NCI-H1105 treated with DMSO at 0.1 percent for 48 hours (cell line): ENCODE measurements at regions not wholly inside any gene's neighbourhood (a gene's known extent, or its start where the extent isn't known, plus 50 kb on each side); places are given as distances from the start of the nearest gene placed in this dataset.
"Not testable (repeated sequence)": the region's sequence is repeated elsewhere in the genome, so short reads cannot be mapped to it uniquely, and the experiment has no call there.

Experiments
- DNase-seq: peaks from one replicate; lab custom pipeline; 2025; lab: John Stamatoyannopoulos, UW

GRCh38 chr18:34942276-34942675 lies 98.9 kb upstream of the MAPRE2 start:
- no peak for DNase-seq

- DNase-seq: no peak
These were observed 98.2 kb upstream of the MAPRE2 start for GRCh38 chr18:34942975-34943374.

DNA sequence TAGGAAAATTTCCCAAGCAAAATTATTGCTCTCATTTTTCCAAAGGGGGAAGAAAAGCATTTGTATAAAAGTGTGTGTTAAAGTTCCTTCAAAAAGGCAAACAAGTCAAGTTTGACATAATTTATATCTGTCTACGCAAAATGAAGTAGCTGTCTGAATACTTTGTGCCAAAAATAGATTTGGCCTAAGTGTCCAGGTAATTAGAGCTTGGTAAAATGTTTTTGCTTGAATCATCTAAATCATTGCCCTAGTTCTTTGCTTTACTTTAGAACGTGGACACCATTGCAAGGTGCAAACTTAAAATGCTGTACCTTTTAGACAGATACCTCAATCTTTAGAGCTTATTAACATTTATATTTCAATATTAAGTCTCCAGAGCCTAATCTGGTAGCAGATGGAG lies 97.6 kb upstream of the MAPRE2 start:
- DNase-seq: no peak

DNA sequence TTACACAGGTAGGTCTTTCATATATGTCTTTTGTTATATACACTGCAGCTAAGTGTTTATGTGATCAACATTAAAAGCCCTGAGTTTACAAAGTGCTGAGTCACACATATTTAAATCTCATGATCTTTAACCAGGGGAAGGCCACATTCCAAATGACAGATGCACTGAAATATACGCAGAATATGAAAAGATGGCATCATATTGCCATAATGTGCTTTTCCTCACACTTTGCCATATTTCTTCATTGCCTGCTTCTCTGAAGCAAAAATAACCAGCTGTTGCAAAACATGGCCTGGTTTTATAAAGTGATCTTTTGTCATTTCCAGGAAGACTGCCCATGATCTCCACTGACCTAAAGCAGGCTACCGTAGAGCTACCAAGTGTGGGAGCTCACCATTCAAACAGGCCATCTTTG lies 93.5 kb upstream of the MAPRE2 start:
- peak; percentile 35 for DNase-seq

DNA sequence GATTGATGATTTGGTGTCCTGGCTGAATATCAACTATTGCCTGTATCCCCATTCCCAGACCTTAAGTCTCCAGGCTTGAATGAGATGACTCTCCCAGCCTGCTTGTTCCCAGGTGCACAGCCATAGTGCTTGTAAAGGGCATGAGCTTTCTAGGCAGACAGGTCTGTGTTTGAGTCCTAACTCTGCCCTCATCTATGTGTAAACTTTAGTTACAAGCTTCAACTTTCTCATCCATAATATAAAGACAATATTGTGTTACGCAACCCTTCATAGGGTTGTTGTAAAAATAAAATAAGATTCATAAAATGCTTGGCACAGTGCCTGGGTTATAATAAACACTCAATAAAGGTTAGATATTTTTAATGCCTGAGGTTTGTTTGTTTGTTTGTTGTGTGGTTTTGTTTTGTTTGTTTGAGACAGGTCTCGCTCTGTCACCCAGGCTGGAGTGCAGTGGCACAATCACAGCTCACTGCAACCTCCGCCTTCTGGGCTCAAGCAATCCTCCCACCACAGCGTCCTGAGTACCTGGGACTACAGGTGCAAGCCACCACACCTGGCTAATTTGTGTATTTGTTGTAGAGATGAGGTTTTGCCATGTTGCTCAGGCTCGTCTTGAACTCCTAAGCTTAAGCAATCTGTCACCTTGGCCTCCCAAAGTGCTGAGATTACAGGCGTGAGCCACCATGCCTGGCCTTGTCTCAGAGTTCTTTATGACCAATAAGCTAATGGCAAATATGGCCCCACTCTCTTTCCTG lies 89.4 kb upstream of the MAPRE2 start:
- DNase-seq: no peak

- DNase-seq: no peak
These were observed 88.0 kb upstream of the MAPRE2 start for GRCh38 chr18:34953212-34953611.

DNA sequence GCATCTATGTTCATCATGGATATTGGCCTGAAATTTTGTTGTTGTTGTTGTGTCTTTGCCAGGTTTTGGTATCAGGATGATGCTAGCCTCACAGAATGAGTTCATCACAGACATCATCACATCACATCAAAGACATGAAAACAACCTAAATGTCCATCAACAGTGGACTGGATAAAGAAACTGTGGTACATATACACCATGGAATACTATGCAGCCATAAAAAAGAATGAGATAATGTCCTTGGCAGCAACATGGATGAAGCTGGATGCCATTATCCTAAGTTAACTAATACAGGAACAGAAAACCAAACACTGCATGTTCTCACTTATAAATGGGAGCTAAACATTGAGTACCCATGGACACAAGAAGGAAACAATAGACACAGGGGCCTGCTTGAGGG lies 85.7 kb upstream of the MAPRE2 start:
- DNase-seq: not testable (repeated sequence)

DNA sequence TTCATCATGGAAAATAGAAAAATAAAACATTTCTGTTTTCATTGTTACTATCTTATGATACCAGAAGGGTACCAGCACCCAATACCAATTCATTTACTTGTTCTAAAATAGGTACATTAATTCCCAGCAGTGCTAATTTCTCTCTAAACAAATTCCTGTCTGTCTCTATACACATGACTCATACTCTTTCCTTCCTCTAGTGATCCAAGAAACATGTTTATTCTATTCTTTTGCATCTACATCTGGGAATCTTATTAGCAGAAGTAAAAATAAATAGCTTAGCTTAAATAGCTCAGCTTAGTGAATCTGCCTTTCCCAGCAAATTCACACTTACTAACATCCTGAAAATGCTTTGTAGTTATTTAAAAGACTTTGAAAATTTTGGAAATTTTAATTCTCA lies 84.5 kb upstream of the MAPRE2 start:
- DNase-seq: no peak

DNA sequence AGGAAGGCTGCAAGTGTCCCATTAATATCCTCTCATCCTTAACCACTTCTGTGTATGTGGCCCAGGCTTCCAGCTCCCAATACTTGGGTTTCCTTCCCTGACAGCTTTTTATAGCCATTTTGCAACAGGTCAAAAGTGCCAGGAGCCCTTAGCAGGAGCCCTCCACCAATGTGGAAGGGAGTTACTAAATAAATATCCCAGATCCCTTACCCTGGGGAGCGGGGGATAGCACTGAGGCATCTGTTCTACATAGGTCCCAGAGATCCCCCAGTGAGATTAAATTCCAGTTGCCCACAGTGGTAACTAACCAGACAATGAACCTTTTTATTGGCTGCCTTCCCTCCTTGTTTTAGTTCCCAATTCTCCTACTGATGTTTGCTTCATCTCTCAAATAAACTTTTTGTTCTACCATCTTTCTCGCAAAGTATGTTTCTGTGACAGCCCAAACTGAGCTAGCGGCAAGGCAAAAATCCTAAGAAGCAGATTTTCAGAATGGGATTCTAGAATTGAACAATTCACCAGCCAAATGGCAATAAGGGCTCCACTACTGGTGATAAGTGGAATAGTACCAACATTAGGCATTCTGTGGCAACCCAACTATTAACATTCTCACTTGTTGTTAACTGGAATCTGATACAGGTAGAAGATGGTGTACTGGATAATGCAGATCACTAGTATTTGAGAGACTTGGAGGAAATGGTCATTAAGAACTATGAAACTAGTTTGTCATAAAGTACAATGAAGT lies 83.9 kb upstream of the MAPRE2 start:
- DNase-seq: no peak

DNA sequence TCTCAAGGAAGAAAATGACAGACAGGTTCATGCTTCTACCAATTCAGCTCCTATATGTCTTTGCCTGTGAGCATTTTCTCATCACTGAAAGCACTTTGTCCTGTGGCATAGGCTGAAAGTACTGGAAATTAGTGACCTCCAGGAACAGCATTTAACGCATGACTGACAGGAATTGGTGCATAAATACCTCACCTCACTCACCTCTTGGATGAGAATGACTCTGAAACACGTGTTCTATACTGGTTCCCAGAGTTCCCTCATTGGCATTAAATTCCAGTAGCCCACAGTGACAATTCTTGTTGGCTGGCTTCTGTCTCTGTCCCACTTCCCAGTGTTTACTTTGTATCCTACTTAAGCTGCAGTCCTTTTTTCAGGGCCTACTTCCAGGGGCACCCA lies 83.4 kb upstream of the MAPRE2 start:
- no peak for DNase-seq

DNA sequence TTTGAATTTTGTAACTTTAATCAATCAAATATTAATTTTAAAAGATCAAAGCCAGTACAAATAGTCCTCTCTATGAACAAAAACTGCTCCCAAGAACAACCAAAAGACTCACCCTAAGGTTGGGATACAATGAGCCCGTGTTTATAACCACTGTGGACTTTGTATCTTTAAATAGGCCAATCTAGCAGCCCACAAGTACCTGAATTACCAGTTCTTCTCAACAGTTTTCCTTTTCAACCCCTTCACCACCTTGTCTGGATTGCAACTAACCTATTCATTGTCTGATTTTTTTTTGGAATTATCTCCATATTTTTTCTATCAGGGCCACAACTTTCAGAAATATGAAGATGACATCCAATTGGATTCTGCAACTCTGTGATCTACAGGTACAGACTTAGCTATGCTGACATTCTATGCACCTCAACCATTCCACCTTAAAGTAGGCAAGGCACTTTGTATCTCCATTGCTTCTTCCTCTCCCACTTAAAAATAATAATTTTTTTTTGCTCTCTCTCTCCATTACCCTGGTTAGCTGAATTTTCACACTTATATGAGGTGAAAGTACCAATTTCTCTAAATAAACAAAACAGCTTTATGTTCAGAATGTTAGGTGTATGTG lies 81.9 kb upstream of the MAPRE2 start:
- DNase-seq: no peak

DNA sequence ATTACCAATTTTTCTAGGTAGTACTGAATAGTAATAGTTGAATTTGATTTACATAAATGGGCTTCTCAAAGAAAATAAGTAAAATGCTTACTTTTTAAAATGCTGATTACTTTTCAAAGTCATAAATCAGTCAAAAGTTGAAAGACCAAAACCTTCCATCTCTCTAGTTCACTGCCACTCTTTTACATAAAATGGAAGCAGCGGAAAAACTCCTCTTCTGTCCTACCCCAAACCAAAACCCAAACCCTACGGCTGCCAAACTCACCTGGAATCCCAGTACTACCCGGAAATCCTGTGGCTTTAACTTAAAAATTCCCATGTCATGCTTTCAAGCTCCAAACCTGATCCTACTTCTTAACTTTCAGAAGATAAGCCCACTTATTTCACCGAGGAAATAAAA lies 81.2 kb upstream of the MAPRE2 start:
- no peak for DNase-seq

DNA sequence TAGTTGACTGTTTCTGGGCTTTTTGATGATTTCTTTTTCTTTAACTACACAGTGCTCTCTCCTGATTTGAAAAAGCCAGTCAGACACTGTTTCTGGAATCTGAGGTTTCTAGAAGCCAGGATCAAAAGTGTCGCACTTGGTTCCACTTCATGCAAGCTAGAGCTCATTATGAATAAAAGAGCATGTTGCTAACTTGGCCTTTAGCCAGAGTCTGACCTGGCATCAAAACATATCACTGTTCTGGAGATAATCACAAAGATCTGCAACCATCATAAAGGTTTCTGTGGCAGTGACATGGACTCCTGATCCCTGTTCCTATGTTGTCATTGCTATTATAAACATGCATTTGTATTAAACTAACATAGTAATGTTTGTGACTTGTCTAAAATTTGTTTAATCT lies 76.1 kb upstream of the MAPRE2 start:
- peak; percentile 76 for DNase-seq

DNA sequence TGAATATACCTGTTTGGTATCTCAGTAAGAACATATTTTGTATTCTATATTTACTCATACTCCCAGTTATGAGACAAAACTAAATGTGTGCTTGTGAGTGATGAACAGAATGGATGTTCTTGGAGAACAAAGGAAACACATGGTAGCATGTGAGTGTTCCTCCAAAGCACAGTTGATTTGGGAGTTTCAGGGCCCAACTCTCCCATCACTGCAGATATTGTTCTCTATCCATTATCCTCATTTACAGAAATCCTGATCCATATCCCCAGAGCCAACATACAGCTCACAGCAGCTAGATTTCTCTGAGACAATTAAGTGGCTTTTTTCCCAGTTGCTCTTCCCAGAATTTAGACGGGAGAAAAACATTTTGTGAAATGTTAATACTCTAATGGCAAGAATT lies 75.6 kb upstream of the MAPRE2 start:
- no peak for DNase-seq

DNA sequence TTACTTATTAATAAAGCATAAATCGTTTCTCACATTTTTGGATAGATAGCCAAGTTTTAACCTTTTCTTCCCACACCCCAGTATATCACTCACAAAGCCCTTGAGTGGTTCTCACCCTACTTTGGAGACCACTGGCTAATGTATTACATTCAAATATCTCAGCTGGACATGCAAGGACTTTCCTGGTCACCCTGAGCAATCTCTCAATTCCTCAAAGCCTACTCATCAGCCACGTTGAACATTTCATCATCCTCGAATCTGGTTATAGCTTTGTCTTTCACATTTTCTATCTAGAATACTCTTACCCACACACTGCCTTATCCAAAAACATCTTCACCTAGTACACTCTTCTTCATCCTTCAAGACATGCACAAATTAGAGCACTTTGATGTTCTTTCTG lies 71.1 kb upstream of the MAPRE2 start:
- DNase-seq: no peak

GRCh38 chr18:34971313-34971712 lies 69.9 kb upstream of the MAPRE2 start:
- DNase-seq: no peak

GRCh38 chr18:34972765-34973414 lies 68.3 kb upstream of the MAPRE2 start:
- no peak for DNase-seq

DNA sequence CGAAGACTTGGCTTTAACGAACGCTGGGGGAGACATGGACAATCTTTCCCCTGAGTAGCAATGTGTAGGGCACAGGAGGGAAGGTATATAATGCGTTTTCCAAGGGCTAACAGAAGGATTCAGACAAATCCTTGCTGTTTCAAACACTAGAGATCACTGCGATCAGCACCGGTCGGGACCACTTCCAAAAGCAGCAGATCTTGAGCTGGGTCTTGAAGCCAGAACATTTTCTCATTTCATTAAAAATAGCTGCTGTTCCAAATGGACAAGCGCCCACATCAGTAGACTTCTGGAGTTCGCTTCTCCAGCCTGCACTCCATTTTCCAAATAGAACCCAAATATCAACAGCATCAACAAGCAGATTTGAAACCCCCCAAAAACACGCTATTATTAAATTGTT lies 65.1 kb upstream of the MAPRE2 start:
- no peak for DNase-seq

- DNase-seq: no peak
These were observed 64.7 kb upstream of the MAPRE2 start for GRCh38 chr18:34976534-34976898.

- peak; percentile 81 for DNase-seq
These were observed 64.0 kb upstream of the MAPRE2 start for GRCh38 chr18:34976899-34977837.

DNA sequence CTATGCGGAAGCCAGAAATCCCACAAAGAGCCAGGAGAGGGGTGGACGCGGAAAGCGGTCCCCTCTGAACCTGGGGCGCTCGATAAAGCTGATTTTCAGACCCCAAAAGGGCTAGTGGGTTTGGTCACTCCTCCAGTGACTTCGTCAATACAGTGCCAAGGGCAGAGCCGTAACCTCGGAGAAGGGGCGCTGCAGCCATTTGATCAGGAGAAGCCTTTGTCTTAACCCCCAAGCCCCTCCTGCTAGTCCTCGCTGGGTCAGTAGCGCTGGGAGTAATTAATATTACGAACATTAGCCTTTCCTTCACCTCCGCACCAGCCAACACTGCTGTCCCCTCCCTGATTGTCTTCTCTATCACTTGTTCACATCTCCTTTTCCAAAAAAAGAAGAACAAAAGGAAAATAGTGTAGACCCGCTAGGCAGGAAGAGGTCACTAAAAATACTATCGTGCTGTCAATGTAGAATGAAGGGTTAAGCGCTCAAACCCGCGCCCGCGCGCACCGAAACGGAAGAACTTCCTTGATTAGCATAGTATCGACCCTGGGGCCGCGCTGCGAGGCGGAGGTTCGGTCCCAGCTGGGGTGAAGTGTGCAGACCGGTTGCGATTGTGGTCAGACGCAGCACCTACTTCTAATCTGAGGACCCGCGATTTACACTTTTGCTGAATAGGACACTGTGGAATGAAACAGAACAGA lies 63.2 kb upstream of the MAPRE2 start:
- DNase-seq: peak; percentile 47
